ENCODE measurements at regions not wholly inside any gene's neighbourhood (a gene's known extent, or its start where the extent isn't known, plus 50 kb on each side); places are given as distances from the start of the nearest gene placed in this dataset.

GRCh38 chr12:42677461-42677860, 87.9 kb upstream of the PRICKLE1 start:
- TF ChIP-seq CTCF (IDR thresholded peaks at IDR 0.05) = no peak
- H3K27ac ChIP-seq = no peak overlapping the region
- H3K9me3 ChIP-seq = no peaks in the 10 kb centered on the region
- no peak overlapping the region for H3K4me3 ChIP-seq
- no peak for DNase-seq (ENCODE audit: low spot score)
- no peaks in the 10 kb centered on the region for H3K36me3 ChIP-seq
- no peaks in the 10 kb centered on the region for H3K4me1 ChIP-seq
- no peaks in the 10 kb centered on the region for H3K27me3 ChIP-seq

- no peaks in the 10 kb centered on the region for H3K9me3 ChIP-seq
- H3K27me3 ChIP-seq = no peaks in the 10 kb centered on the region
- TF ChIP-seq CTCF (IDR thresholded peaks at IDR 0.05) = no peak
- no peak overlapping the region for H3K4me3 ChIP-seq
- H3K36me3 ChIP-seq = no peaks in the 10 kb centered on the region
- no peak for DNase-seq (ENCODE audit: low spot score)
- H3K27ac ChIP-seq = no peak overlapping the region
- no peaks in the 10 kb centered on the region for H3K4me1 ChIP-seq
These were observed 84.0 kb upstream of the PRICKLE1 start for GRCh38 chr12:42673535-42673934.

- no peak for DNase-seq (ENCODE audit: low spot score)
- TF ChIP-seq CTCF (IDR thresholded peaks at IDR 0.05) = no peak
- H3K4me3 ChIP-seq = no peak overlapping the region
- H3K9me3 ChIP-seq = no peaks in the 10 kb centered on the region
- no peaks in the 10 kb centered on the region for H3K36me3 ChIP-seq
- H3K27me3 ChIP-seq = no peaks in the 10 kb centered on the region
- H3K4me1 ChIP-seq = no peaks in the 10 kb centered on the region
- H3K27ac ChIP-seq = no peak overlapping the region
These were observed 81.2 kb upstream of the PRICKLE1 start for GRCh38 chr12:42670719-42671118.

- no peaks in the 10 kb centered on the region for H3K27me3 ChIP-seq
- H3K4me3 ChIP-seq = no peak overlapping the region
- H3K4me1 ChIP-seq = no peaks in the 10 kb centered on the region
- no peak for DNase-seq (ENCODE audit: low spot score)
- TF ChIP-seq CTCF (IDR thresholded peaks at IDR 0.05) = no peak
- H3K27ac ChIP-seq = no peak overlapping the region
- H3K36me3 ChIP-seq = no peaks in the 10 kb centered on the region
- no peaks in the 10 kb centered on the region for H3K9me3 ChIP-seq
These were observed 80.0 kb upstream of the PRICKLE1 start for GRCh38 chr12:42669553-42669952.

- H3K9me3 ChIP-seq = no peaks in the 10 kb centered on the region
- no peaks in the 10 kb centered on the region for H3K27me3 ChIP-seq
- no peaks in the 10 kb centered on the region for H3K4me1 ChIP-seq
- no peak for DNase-seq (ENCODE audit: low spot score)
- H3K36me3 ChIP-seq = no peaks in the 10 kb centered on the region
- no peak overlapping the region for H3K4me3 ChIP-seq
- TF ChIP-seq CTCF (IDR thresholded peaks at IDR 0.05) = no peak
- H3K27ac ChIP-seq = no peak overlapping the region
These were observed 77.2 kb upstream of the PRICKLE1 start for GRCh38 chr12:42666671-42667243.

GRCh38 chr12:42663621-42664020, 74.1 kb upstream of the PRICKLE1 start:
- no peak for DNase-seq (ENCODE audit: low spot score)
- H3K4me1 ChIP-seq = no peaks in the 10 kb centered on the region
- no peak for TF ChIP-seq CTCF (IDR thresholded peaks at IDR 0.05)

More at GRCh38 chr12:42663621-42664020, 74.1 kb upstream of the PRICKLE1 start:
- Histone ChIP-seq H3K27ac (no peak overlapping the region), H3K9me3 (no peaks in the 10 kb centered on the region), H3K27me3 (no peaks in the 10 kb centered on the region), H3K36me3 (no peaks in the 10 kb centered on the region), H3K4me3 (no peak overlapping the region)
